ENCODE measurements at regions not wholly inside any gene's neighbourhood (a gene's known extent, or its start where the extent isn't known, plus 50 kb on each side); places are given as distances from the start of the nearest gene placed in this dataset.
A peak's percentile ranks its signal among the peaks of the same experiment; 100 is the strongest.

DNA sequence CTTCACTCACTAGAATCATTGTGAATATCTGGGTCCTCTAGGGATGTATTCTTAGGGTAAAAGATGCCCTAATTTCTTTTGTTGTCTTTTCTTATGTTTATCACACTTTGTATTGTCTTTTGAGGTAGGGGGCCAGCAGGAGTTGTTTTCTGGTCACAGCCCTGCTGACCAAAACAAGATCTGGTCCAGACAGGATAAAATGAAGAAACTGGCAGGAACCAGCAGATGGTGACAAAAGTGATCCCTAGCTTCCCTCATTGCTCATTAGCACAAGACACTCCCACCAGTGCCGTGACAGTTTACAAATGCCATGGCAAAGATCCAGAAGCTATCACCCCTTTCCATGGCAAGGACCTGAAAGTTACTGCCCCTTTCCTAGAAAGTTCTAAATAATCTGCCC is 81.7 kb upstream of the CCDC85A start:
- no peak for DNase-seq (ENCODE audit: low read depth)

GRCh38 chr2:56102866-56103265 is 80.9 kb upstream of the CCDC85A start:
- no peak for DNase-seq (ENCODE audit: low read depth)

GRCh38 chr2:56104962-56105361 is 78.8 kb upstream of the CCDC85A start:
- no peak for DNase-seq (ENCODE audit: low read depth)

DNA sequence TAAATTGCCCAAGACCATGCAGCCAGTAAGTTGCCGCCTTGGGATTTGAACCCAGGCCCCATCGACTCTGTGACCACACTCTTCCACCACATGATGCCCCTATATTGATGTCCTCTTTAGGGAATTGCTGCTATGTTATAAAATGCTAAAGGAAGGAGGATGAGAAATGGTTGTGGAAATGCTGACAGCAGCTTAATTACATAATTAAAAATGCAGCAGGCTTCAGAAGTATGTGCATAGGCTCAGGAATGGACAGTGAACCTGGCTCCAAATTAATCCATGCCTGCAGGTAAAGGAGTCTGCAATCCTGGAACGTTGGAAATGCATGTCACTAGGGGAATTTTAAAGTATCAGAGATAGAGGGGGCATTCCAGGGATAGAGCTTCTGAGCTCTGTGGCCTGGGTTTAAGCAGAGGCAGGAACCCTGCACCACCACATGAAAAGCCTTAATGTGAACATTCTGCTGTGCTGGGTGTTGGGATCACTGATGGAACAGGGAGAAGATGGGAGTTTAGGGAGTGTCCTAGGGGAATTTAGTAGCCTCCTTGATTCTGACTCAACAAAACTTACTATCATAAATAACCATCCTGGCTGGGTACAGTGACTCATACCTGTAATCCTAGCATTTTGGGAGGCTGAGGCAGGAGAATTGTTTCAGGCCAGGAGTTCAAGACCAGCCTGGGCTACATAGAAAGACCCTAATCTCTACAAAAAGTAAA is 76.1 kb upstream of the CCDC85A start:
- DNase-seq (ENCODE audit: low read depth): no peak

- no peak for DNase-seq (ENCODE audit: low read depth)
Measured at GRCh38 chr2:56108806-56109205, 75.0 kb upstream of the CCDC85A start.

GRCh38 chr2:56109994-56110393 is 73.8 kb upstream of the CCDC85A start:
- DNase-seq (ENCODE audit: low read depth): no peak

DNA sequence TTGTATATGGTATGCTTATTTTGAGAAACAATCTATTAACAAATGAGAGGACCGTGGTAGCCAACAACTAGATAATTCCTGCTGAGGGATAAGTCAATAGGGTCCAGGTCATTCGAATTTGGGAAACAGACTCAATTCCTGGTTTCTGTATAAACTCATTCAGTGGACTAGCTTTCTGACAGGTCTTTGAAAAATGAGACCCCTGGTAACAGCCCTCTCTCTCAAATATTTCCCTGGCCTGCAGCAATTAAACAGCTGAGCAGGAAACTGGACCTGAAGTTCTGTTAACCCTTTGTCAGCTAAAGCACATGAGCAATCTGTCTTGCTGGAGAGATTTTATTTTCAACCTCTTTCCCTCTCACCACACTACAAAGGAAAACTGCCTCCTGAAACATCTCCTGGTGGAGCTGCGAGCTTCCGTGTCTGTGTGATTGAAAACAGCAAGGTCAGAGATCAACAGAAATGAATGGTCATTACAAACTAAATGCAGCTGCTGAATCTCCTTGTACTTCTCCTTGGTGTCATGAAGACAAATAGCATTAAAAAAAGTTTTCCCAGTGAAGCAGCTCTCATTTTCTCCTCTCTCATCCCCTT is 70.3 kb upstream of the CCDC85A start:
- DNase-seq (ENCODE audit: low read depth): no peak

DNA sequence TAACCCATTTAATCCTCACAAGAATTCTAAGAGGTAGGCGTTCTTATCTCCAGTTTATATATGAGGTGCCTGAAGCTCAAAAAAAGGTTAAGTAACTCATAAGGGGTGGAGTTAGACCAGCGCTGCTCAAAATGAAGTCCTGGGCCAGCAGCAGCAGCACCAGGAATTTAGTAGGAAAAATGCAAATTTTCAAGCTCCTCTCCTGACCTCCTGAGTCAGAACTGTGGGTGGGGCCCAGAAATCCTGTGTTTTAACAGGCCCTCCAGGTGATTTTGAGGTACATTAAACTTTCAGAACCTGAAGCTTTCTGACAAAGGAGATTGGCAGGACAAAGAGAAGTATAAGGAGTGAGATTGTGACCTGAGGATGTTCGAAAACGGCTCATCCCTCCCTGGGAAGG is 66.0 kb upstream of the CCDC85A start:
- no peak for DNase-seq (ENCODE audit: low read depth)

DNA sequence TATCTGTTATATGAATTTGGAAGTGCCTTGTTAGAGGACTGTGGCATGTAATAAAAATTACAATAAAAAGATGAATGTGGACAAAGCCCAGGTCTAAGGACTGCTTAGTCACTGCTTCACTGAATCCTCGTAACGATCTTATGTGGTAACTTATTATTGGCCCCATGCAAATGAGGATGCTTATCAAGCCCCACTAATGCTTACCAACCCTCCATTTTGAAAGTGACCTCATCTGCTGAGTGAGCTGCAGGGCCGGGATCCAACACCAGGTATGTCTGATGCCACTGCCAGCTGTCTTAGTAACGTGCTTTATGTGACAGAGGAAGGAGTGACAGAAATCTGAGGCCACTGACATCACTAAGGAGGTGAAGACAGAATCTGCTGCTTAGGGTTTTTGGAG is 65.3 kb upstream of the CCDC85A start:
- DNase-seq (ENCODE audit: low read depth): no peak

GRCh38 chr2:56121995-56122394 is 61.8 kb upstream of the CCDC85A start:
- DNase-seq (ENCODE audit: low read depth): no peak

DNA sequence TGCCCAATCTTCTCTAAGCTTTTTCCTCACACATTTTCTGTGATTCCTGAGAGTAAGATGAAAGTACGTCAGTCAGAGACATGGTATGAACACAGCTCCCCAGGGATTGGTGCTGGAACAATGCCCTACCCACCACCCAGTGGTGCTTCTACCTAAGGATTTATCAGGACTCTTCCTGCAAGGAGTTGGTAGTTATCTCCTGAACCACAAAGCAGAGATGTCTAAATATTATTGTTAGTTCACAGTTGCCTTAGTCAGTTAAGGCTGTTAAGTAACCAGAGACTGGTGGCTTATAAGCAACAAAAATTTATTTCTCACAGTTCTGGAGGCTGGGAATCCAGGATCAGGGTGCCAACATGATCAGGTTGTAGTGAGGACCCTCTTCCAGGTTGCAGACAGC is 60.3 kb upstream of the CCDC85A start:
- no peak for DNase-seq (ENCODE audit: low read depth)

DNA sequence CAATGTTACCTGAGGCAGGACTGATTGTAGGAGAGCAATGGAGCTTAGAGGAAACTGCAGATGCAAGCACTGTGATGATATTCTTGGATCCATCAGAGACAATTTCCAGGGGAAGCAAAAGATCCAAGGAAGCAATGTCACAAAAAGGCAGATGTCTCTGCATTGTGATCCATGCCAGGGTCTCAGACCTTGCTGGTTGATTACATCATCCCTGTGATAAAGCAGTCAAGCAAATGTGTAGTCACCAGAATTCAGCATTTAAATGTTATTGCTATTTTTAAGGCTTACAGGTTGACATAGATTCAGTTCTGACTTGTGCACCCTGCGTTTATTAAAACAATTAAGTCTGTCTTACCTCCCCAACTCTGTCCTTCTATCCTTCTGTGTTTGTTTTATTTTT is 56.8 kb upstream of the CCDC85A start:
- DNase-seq (ENCODE audit: low read depth): no peak

DNA sequence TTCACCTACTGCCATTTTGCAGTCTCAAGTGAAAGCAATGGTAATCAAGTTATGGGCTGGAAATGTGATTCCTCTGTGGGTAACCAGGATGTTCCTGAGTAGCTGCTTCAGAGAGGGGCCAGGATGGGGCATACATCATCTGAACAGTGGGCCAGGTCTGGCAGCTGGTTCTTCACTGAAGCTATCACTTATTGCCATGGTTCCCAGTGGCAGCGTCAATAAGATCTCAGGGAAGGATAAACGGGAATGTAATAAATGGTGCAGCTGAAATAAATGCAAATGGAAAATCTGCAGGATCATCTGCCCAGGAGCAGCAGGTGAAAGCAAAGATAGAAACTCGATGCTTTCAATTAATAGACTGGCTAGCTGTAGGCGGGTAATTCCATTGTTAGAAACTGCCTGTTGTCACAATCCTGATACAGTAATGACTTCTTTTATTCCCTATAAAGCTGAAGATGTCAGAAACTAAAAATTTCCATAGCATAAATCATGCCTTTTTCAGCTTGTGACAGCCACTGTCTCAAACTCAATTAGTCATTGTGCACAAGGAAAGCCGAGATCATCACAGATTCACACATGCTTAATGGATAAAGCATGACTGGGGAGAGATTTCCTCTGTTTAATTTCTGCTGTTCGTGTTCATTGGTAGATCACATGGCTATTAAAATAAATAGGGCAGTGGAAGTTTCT is 56.2 kb upstream of the CCDC85A start:
- no peak for DNase-seq (ENCODE audit: low read depth)

DNA sequence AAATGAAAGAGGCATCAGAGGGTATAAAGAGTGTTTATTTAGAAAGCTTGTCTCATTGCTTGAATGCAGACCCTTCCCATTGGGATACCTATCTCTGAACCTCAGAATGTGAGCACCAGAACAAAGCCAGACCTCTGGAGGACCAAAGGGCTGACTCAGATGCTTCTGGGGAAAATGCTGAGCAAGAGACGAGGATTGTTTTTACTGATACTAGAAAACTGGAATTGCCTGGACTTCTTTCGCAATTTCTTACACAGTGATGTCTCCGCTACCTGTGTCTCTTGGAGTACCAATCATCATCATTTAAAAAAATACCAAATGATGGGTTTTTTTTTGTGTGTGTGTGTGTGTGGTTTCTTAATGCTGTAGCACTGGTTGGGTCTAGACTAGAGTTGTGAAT is 55.6 kb upstream of the CCDC85A start:
- no peak for DNase-seq (ENCODE audit: low read depth)

- DNase-seq (ENCODE audit: low read depth): no peak
Measured at GRCh38 chr2:56130463-56131070, 53.2 kb upstream of the CCDC85A start.

DNA sequence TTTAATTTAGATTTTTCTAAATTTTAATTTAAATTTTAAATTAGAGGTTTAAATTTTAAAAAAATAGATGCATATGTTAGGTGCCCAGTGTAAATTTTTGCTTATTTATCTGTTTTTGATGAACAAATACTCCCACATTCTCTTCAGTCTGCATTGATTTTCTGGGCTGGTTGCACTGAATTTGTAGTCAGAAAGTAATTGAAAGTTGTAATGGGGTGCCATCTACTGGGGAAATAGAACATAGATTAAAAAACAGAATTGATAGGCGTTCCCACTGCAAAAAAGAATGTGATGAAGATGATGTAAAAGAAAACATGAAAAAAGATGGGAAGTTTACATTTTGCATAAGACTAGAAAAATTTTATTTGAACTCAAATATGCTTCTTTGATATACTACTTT is 51.7 kb upstream of the CCDC85A start:
- no peak for DNase-seq (ENCODE audit: low read depth)

GRCh38 chr2:56133441-56133840 is 50.3 kb upstream of the CCDC85A start:
- no peak for DNase-seq (ENCODE audit: low read depth)

GRCh38 chr2:56133931-56134629 is 49.7 kb upstream of the CCDC85A start:
- peak; percentile 57 for DNase-seq (ENCODE audit: low read depth)
